ENCODE measurements at regions not wholly inside any gene's neighbourhood (a gene's known extent, or its start where the extent isn't known, plus 50 kb on each side); places are given as distances from the start of the nearest gene placed in this dataset.

GRCh38 chr10:131418681-131419080 is 107.2 kb upstream of the TCERG1L start:
- Histone ChIP-seq H3K27me3 (ENCODE audit: control insufficient read depth, insufficient read depth, low read length) (no peaks in the 10 kb centered on the region), H3K36me3 (replicated peaks; ENCODE audit: control insufficient read depth, insufficient read depth, low read length) (no peaks in the 10 kb centered on the region), H3K4me3 (ENCODE audit: insufficient read depth, low read depth, low read length) (no peak overlapping the region)
- no peak for DNase-seq

DNA sequence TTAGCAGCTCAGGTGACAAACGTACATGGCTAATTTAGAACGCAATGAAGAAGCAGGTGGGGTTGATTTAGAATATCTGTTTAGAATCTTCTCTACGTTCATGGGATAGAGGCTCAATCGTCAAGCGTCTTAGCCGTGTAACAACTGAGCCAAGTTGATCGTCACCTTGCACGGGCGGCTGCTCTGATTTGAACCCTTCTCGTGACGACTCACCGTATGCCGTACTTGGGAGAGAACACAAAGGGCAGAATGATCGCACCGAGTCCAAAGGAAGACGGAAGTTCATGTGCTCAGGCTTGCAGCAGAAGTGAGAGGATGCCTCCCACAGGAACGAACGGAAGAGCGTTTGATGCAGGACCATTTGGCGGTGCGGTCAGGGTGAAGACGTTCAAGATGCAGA is 108.3 kb upstream of the TCERG1L start:
- H3K4me3 ChIP-seq (ENCODE audit: insufficient read depth, low read depth, low read length), result no peak overlapping the region
- no peak for DNase-seq
- H3K36me3 ChIP-seq (replicated peaks; ENCODE audit: control insufficient read depth, insufficient read depth, low read length), result no peaks in the 10 kb centered on the region
- H3K27me3 ChIP-seq (ENCODE audit: control insufficient read depth, insufficient read depth, low read length), result no peaks in the 10 kb centered on the region

- no peak for DNase-seq
- H3K4me3 ChIP-seq (ENCODE audit: insufficient read depth, low read depth, low read length), result no peak overlapping the region
- H3K36me3 ChIP-seq (replicated peaks; ENCODE audit: control insufficient read depth, insufficient read depth, low read length), result no peaks in the 10 kb centered on the region
- H3K27me3 ChIP-seq (ENCODE audit: control insufficient read depth, insufficient read depth, low read length), result no peaks in the 10 kb centered on the region
These were observed 109.3 kb upstream of the TCERG1L start for GRCh38 chr10:131420867-131421266.

GRCh38 chr10:131421381-131421780 is 109.9 kb upstream of the TCERG1L start:
- no peaks in the 10 kb centered on the region for H3K27me3 ChIP-seq (ENCODE audit: control insufficient read depth, insufficient read depth, low read length)
- DNase-seq, result no peak
- H3K4me3 ChIP-seq (ENCODE audit: insufficient read depth, low read depth, low read length), result no peak overlapping the region
- no peaks in the 10 kb centered on the region for H3K36me3 ChIP-seq (replicated peaks; ENCODE audit: control insufficient read depth, insufficient read depth, low read length)

DNA sequence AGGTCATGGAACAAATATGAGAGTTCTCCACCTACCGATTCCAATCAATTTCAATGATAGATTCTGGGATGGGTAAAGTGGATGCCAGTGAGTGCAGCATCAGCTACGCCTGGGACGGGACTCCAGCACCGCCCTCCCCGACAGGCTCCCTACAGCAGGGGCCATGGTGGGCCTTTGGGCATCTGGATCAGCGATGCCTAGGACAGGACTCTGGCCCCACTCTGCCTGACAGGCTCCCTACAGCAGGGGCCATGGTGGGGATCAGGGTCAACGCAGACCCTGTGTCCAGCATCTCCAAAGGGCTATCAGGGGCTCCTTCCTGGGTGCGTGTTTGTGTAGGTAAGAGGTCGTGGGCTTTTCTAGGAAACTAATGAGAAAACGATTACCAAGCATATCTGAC is 111.2 kb upstream of the TCERG1L start:
- no peak for DNase-seq
- no peaks in the 10 kb centered on the region for H3K27me3 ChIP-seq (ENCODE audit: control insufficient read depth, insufficient read depth, low read length)
- H3K36me3 ChIP-seq (replicated peaks; ENCODE audit: control insufficient read depth, insufficient read depth, low read length), result no peaks in the 10 kb centered on the region
- H3K4me3 ChIP-seq (ENCODE audit: insufficient read depth, low read depth, low read length), result no peak overlapping the region

GRCh38 chr10:131424053-131424452 is 112.5 kb upstream of the TCERG1L start:
- H3K27me3 ChIP-seq (ENCODE audit: control insufficient read depth, insufficient read depth, low read length), result no peaks in the 10 kb centered on the region
- H3K36me3 ChIP-seq (replicated peaks; ENCODE audit: control insufficient read depth, insufficient read depth, low read length), result no peaks in the 10 kb centered on the region
- no peak for DNase-seq
- H3K4me3 ChIP-seq (ENCODE audit: insufficient read depth, low read depth, low read length), result no peak overlapping the region

DNA sequence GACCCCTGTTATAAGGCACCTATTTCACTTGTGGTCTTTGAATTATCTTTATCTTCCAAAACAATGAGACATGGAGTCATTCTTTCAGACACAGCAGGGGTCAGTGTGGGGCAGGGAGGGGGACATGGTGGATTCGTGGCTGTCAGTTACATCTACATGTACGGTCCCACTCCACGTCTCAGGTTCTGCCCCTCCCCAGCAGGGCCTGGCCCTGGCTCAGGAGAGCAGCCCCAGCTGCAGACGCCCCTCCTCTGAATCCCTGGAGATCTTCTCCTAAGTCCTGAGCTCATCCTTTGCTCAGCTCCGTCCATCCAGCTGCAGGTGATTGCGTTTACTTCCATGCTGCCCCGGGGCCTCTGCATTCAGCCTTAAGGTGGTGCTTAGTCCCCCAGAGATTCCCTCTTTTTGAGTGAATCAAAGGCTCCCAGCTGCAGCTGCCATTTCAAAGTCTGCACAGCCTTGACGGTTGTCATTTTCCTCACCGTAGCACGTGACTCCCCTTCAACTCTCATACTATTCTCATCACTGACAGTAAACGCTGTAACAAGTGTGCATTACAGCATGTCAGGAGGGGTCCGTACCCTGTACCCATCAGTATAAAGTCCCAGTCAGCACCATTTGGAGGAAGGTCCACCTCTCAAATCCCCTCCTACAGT is 113.4 kb upstream of the TCERG1L start:
- H3K4me3 ChIP-seq (ENCODE audit: insufficient read depth, low read depth, low read length), result no peak overlapping the region
- no peaks in the 10 kb centered on the region for H3K36me3 ChIP-seq (replicated peaks; ENCODE audit: control insufficient read depth, insufficient read depth, low read length)
- H3K27me3 ChIP-seq (ENCODE audit: control insufficient read depth, insufficient read depth, low read length), result no peaks in the 10 kb centered on the region
- no peak for DNase-seq

- DNase-seq, result no peak
- no peaks in the 10 kb centered on the region for H3K36me3 ChIP-seq (replicated peaks; ENCODE audit: control insufficient read depth, insufficient read depth, low read length)
- no peaks in the 10 kb centered on the region for H3K27me3 ChIP-seq (ENCODE audit: control insufficient read depth, insufficient read depth, low read length)
- H3K4me3 ChIP-seq (ENCODE audit: insufficient read depth, low read depth, low read length), result no peak overlapping the region
These were observed 114.4 kb upstream of the TCERG1L start for GRCh38 chr10:131425752-131426533.

DNA sequence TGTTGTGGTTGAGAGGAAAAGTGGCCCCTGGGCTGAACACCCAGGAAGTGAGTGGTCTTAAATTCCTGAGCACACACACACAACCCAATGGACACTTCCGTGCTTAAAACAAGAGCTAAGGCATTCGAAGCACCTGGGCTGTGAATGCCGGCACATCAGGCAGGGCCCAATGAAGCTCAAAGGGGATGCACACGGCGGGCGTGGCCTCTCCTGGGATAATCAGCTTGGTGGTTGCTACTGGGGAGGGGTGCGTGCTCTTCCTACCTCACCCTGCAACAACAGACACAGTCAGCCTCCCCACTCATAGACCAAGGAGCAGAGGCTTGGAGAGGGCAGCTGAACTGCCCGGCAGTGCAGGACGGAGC is 115.0 kb upstream of the TCERG1L start:
- Histone ChIP-seq H3K4me3 (ENCODE audit: insufficient read depth, low read depth, low read length) (no peak overlapping the region), H3K36me3 (replicated peaks; ENCODE audit: control insufficient read depth, insufficient read depth, low read length) (no peaks in the 10 kb centered on the region), H3K27me3 (ENCODE audit: control insufficient read depth, insufficient read depth, low read length) (no peaks in the 10 kb centered on the region)
- no peak for DNase-seq

DNA sequence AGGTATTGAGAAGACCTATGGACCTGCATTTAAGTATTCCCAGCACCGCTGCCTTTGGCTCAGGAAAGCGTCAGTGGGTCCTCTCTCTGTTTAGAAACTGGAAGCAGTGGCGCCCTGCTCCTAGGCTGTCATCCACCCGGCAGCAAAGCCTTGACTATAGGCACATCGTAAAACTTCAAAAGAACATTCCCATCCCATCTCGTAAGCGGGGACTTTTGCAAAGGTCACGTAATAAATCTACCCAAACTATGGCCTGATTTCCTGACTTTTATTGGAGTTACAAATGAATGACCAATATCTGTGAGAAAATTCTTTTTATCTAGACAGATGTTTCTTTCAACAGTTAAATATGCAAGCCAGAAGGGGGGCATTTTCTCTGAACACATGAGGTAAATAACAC is 115.8 kb upstream of the TCERG1L start:
- Histone ChIP-seq H3K27me3 (ENCODE audit: control insufficient read depth, insufficient read depth, low read length) (no peaks in the 10 kb centered on the region), H3K36me3 (replicated peaks; ENCODE audit: control insufficient read depth, insufficient read depth, low read length) (no peaks in the 10 kb centered on the region), H3K4me3 (ENCODE audit: insufficient read depth, low read depth, low read length) (no peak overlapping the region)
- no peak for DNase-seq

DNA sequence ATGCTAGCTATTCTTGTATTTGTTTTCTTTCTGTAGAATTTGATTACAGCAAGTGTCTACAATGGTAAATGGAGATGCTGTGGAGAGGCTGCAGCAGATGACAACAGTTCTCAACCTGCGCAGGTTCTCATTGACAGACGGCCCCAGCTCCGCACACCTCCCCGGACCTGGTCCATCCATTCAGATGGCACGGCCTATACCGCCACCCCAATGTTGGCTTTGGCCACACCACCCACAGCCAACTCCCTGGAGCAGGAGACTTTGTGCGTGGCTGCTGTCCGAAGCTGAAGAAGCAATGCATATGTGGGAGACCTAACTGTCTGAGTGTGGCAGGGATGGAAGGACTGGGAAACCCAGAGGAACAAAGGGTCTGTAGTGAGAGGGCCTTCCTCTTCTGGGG is 116.4 kb upstream of the TCERG1L start:
- Histone ChIP-seq H3K36me3 (replicated peaks; ENCODE audit: control insufficient read depth, insufficient read depth, low read length) (no peaks in the 10 kb centered on the region), H3K4me3 (ENCODE audit: insufficient read depth, low read depth, low read length) (no peak overlapping the region), H3K27me3 (ENCODE audit: control insufficient read depth, insufficient read depth, low read length) (no peaks in the 10 kb centered on the region)
- no peak for DNase-seq

- no peaks in the 10 kb centered on the region for H3K27me3 ChIP-seq (ENCODE audit: control insufficient read depth, insufficient read depth, low read length)
- no peaks in the 10 kb centered on the region for H3K36me3 ChIP-seq (replicated peaks; ENCODE audit: control insufficient read depth, insufficient read depth, low read length)
- H3K4me3 ChIP-seq (ENCODE audit: insufficient read depth, low read depth, low read length), result no peak overlapping the region
- DNase-seq, result no peak
These were observed 117.6 kb upstream of the TCERG1L start for GRCh38 chr10:131429141-131429540.

DNA sequence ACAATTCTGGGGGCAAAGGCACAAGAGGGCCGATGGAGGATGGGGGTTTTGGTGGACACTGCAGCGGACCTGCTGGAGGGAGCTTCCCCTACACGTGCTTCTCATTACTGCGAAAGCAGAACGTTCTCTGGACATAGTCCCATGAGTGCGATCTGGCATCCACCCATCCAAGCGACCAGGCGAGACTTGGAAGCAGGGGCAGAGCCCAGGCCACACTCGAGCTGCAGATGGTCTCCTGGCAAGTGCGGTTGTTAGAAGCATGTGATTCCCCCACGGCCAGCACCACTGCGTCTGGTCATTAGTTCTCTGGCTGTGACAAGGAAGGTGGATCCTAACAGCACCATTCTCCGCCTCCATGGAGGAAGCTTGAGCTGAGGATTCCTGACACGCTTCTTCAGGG is 118.4 kb upstream of the TCERG1L start:
- no peak overlapping the region for H3K4me3 ChIP-seq (ENCODE audit: insufficient read depth, low read depth, low read length)
- H3K27me3 ChIP-seq (ENCODE audit: control insufficient read depth, insufficient read depth, low read length), result no peaks in the 10 kb centered on the region
- H3K36me3 ChIP-seq (replicated peaks; ENCODE audit: control insufficient read depth, insufficient read depth, low read length), result no peaks in the 10 kb centered on the region
- DNase-seq, result no peak

DNA sequence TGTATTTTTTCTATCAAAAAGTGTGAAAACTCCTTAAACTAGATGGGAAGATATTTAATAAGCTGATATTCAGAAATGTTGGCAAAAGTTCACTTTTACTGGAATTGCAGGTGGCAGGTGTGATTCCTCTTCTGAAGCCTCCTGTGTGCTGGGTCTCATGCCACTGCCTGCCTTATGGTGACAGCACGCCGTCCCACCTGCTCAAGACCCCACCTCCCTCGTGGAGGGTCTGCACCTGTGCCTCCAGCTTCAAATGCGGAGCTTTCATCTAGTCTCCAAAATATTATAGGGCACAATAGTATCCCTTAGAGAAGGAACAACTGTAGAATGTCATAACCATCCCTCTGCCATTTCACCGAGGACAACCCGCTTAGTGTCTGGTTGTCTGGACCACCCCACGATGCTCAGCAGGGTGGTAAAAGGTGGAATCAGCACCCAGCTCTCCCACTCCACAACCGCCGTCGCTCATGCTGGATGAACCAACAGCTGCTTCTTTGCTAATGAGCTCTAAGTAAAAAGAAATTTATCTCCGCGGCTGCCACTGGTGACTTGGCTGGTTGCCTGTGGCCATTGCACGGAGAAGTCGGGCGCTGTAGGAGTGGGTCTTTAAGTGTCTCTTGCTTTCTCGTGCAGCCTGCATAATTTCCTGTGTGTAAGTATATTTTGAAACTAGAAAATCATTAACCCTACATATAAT is 119.3 kb upstream of the TCERG1L start:
- Histone ChIP-seq H3K36me3 (replicated peaks; ENCODE audit: control insufficient read depth, insufficient read depth, low read length) (no peaks in the 10 kb centered on the region), H3K4me3 (ENCODE audit: insufficient read depth, low read depth, low read length) (no peak overlapping the region), H3K27me3 (ENCODE audit: control insufficient read depth, insufficient read depth, low read length) (no peaks in the 10 kb centered on the region)
- no peak for DNase-seq

- no peak for DNase-seq
- Histone ChIP-seq H3K36me3 (replicated peaks; ENCODE audit: control insufficient read depth, insufficient read depth, low read length) (no peaks in the 10 kb centered on the region), H3K4me3 (ENCODE audit: insufficient read depth, low read depth, low read length) (no peak overlapping the region), H3K27me3 (ENCODE audit: control insufficient read depth, insufficient read depth, low read length) (no peaks in the 10 kb centered on the region)
These were observed 120.0 kb upstream of the TCERG1L start for GRCh38 chr10:131431533-131431932.
